ENCODE measurements at regions not wholly inside any gene's neighbourhood (a gene's known extent, or its start where the extent isn't known, plus 50 kb on each side); places are given as distances from the start of the nearest gene placed in this dataset.

GRCh38 chr17:63140255-63140654, 174.2 kb downstream of the TANC2 start:
- no peak for DNase-seq (ENCODE audit: low spot score in 2 of 2)
- Mint-ChIP-seq H3K9me3 (no peaks in the 10 kb centered on the region), H3K4me1 (no peaks in the 10 kb centered on the region), H3K27me3 (no peaks in the 10 kb centered on the region), H3K4me3 (no peak overlapping the region), H3K27ac (ENCODE audit: low read depth) (no peak overlapping the region), H3K36me3 (ENCODE audit: insufficient read depth) (no peaks in the 10 kb centered on the region)
- ATAC-seq (replicated peaks; ENCODE audit: extremely low read depth, poor library complexity, severe bottlenecking): no peak

- Mint-ChIP-seq H3K4me3 (no peak overlapping the region), H3K27ac (ENCODE audit: low read depth) (no peak overlapping the region), H3K36me3 (ENCODE audit: insufficient read depth) (no peaks in the 10 kb centered on the region), H3K9me3 (no peaks in the 10 kb centered on the region), H3K27me3 (no peaks in the 10 kb centered on the region), H3K4me1 (no peaks in the 10 kb centered on the region)
- DNase-seq (ENCODE audit: low spot score in 2 of 2): no peak
- ATAC-seq (replicated peaks; ENCODE audit: extremely low read depth, poor library complexity, severe bottlenecking): no peak
These were observed 176.8 kb downstream of the TANC2 start for GRCh38 chr17:63142836-63143235.

GRCh38 chr17:63150490-63150889, 184.5 kb downstream of the TANC2 start:
- H3K27me3 Mint-ChIP-seq: no peaks in the 10 kb centered on the region

GRCh38 chr17:63150994-63151464, 185.0 kb downstream of the TANC2 start:
- H3K36me3 Mint-ChIP-seq (ENCODE audit: insufficient read depth): no peaks in the 10 kb centered on the region
- ATAC-seq (replicated peaks; ENCODE audit: extremely low read depth, poor library complexity, severe bottlenecking) (no peak), DNase-seq (ENCODE audit: low spot score in 2 of 2) (no peak)
- no peak overlapping the region for H3K27ac Mint-ChIP-seq (ENCODE audit: low read depth)
- H3K9me3 Mint-ChIP-seq: no peaks in the 10 kb centered on the region
- H3K4me3 Mint-ChIP-seq: no peak overlapping the region
- H3K27me3 Mint-ChIP-seq: no peaks in the 10 kb centered on the region
- H3K4me1 Mint-ChIP-seq: no peaks in the 10 kb centered on the region

More at GRCh38 chr17:63150490-63150889, 184.5 kb downstream of the TANC2 start:
- H3K4me3 Mint-ChIP-seq: no peak overlapping the region
- no peak for DNase-seq (ENCODE audit: low spot score in 2 of 2)
- H3K36me3 Mint-ChIP-seq (ENCODE audit: insufficient read depth): no peaks in the 10 kb centered on the region
- H3K4me1 Mint-ChIP-seq: no peaks in the 10 kb centered on the region
- H3K9me3 Mint-ChIP-seq: no peaks in the 10 kb centered on the region
- no peak overlapping the region for H3K27ac Mint-ChIP-seq (ENCODE audit: low read depth)
- ATAC-seq (replicated peaks; ENCODE audit: extremely low read depth, poor library complexity, severe bottlenecking): no peak

DNA sequence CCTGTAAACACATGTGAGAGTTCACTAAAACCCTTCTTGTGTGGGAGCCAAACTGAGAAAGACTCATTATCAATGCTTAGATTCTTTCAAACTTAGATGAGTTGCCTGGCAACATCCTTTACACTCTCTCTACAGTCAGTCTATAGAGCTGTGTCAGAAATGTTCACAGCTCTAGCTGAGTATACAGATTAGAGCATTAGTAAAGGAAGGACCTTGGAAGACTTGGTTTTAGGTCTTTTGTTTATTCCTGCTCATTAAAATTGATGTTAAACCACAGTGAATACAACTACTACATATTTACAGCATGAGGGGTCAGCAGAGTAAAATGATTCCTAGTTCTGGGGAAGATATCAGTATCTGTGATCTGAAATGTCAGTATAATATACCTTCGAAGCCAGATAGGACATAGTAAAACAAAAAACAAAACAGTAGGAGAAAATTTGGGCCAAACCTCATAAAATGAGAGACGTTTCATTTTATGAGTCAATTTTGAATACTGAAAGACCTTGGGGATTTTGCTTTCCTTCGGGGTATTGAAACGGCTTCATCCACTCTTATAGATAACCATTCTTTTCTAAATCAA, 186.0 kb downstream of the TANC2 start:
- Mint-ChIP-seq H3K36me3 (ENCODE audit: insufficient read depth) (no peaks in the 10 kb centered on the region), H3K4me1 (no peaks in the 10 kb centered on the region), H3K4me3 (no peak overlapping the region), H3K27ac (ENCODE audit: low read depth) (no peak overlapping the region), H3K27me3 (no peaks in the 10 kb centered on the region), H3K9me3 (no peaks in the 10 kb centered on the region)
- ATAC-seq (replicated peaks; ENCODE audit: extremely low read depth, poor library complexity, severe bottlenecking): no peak
- DNase-seq (ENCODE audit: low spot score in 2 of 2): no peak

DNA sequence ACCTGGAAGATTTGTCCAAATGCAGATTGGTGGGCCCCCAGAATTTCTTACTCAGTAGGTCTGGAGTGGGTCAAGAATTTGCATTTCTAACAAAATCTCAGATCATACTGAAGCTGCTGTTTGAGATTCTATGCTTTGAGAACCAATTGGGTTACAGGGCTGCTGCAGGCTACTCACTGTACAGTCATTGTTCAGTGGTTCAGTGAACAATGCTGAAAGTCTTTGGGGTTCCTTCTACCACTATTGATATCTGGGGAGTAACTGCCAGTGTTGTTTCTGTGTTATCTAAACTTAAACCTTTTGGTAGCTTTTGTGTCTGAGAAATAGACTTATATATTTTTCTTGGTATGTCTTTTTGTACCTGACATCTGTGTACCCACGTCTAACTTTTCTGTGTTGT, 187.5 kb downstream of the TANC2 start:
- ATAC-seq (replicated peaks; ENCODE audit: extremely low read depth, poor library complexity, severe bottlenecking): no peak
- no peak overlapping the region for H3K27ac Mint-ChIP-seq (ENCODE audit: low read depth)

GRCh38 chr17:63154586-63155244, 188.7 kb downstream of the TANC2 start:
- no peak overlapping the region for H3K27ac Mint-ChIP-seq (ENCODE audit: low read depth)
- H3K4me1 Mint-ChIP-seq: no peaks in the 10 kb centered on the region
- no peaks in the 10 kb centered on the region for H3K27me3 Mint-ChIP-seq
- H3K9me3 Mint-ChIP-seq: no peaks in the 10 kb centered on the region
- DNase-seq (ENCODE audit: low spot score in 2 of 2) (no peak), ATAC-seq (replicated peaks; ENCODE audit: extremely low read depth, poor library complexity, severe bottlenecking) (no peak)
- H3K36me3 Mint-ChIP-seq (ENCODE audit: insufficient read depth): no peaks in the 10 kb centered on the region
- no peak overlapping the region for H3K4me3 Mint-ChIP-seq

More for the DNA sequence above, 187.5 kb downstream of the TANC2 start:
- H3K36me3 Mint-ChIP-seq (ENCODE audit: insufficient read depth): no peaks in the 10 kb centered on the region
- DNase-seq (ENCODE audit: low spot score in 2 of 2): no peak
- no peaks in the 10 kb centered on the region for H3K27me3 Mint-ChIP-seq
- no peak overlapping the region for H3K4me3 Mint-ChIP-seq
- no peaks in the 10 kb centered on the region for H3K9me3 Mint-ChIP-seq
- H3K4me1 Mint-ChIP-seq: no peaks in the 10 kb centered on the region

GRCh38 chr17:63156986-63157385, 191.0 kb downstream of the TANC2 start:
- Mint-ChIP-seq H3K27ac (ENCODE audit: low read depth) (no peak overlapping the region), H3K27me3 (no peaks in the 10 kb centered on the region), H3K36me3 (ENCODE audit: insufficient read depth) (no peaks in the 10 kb centered on the region), H3K9me3 (no peaks in the 10 kb centered on the region), H3K4me1 (no peaks in the 10 kb centered on the region), H3K4me3 (no peak overlapping the region)
- no peak for DNase-seq (ENCODE audit: low spot score in 2 of 2)
- ATAC-seq (replicated peaks; ENCODE audit: extremely low read depth, poor library complexity, severe bottlenecking): no peak

DNA sequence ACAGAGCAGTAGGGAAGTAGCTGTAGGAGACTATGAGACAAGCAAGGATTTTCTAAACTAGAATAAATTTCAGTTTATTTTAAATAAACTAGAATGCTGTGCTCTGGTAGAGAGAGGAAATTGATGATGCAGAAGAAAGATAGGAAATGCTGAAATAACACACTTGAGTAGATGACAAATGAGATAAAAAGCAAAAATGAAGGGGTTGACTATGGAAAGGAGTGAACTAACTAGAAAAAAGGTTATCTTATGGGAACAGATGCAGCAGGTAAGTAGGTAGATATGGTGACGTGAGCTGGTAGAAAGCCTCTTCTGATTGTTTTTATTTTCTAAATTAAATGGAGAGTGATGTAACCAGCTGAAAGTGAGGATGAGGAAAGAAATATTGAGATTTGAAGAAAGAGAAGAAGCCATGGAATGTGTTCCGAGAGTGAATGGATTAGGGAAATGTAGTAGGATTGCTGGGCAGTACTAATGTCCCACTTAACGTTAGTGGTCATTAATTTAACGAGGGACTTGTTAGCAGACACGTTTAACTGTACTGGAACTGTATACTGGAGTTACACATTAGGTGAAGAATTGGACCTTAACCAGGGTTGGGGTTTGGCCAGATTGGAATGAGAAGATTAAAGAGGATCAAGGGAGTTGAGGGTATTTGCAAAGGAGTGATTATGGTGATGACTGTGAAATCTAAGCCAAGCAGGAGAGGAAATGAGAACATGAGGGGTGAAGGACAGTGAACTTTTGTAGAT, 196.5 kb downstream of the TANC2 start:
- H3K36me3 Mint-ChIP-seq (ENCODE audit: insufficient read depth): peaks cover 2% of the 10 kb centered on the region
- no peak for DNase-seq (ENCODE audit: low spot score in 2 of 2)
- H3K4me1 Mint-ChIP-seq: no peaks in the 10 kb centered on the region
- no peaks in the 10 kb centered on the region for H3K27me3 Mint-ChIP-seq
- ATAC-seq (replicated peaks; ENCODE audit: extremely low read depth, poor library complexity, severe bottlenecking): no peak
- H3K4me3 Mint-ChIP-seq: no peak overlapping the region
- H3K9me3 Mint-ChIP-seq: no peaks in the 10 kb centered on the region
- H3K27ac Mint-ChIP-seq (ENCODE audit: low read depth): no peak overlapping the region

GRCh38 chr17:63163158-63163520, 197.1 kb downstream of the TANC2 start:
- no peaks in the 10 kb centered on the region for H3K4me1 Mint-ChIP-seq
- H3K4me3 Mint-ChIP-seq: no peak overlapping the region
- H3K27ac Mint-ChIP-seq (ENCODE audit: low read depth): no peak overlapping the region
- no peaks in the 10 kb centered on the region for H3K9me3 Mint-ChIP-seq
- no peak for DNase-seq (ENCODE audit: low spot score in 2 of 2)
- ATAC-seq (replicated peaks; ENCODE audit: extremely low read depth, poor library complexity, severe bottlenecking): no peak
- peaks cover 2% of the 10 kb centered on the region for H3K36me3 Mint-ChIP-seq (ENCODE audit: insufficient read depth)
- no peaks in the 10 kb centered on the region for H3K27me3 Mint-ChIP-seq

DNA sequence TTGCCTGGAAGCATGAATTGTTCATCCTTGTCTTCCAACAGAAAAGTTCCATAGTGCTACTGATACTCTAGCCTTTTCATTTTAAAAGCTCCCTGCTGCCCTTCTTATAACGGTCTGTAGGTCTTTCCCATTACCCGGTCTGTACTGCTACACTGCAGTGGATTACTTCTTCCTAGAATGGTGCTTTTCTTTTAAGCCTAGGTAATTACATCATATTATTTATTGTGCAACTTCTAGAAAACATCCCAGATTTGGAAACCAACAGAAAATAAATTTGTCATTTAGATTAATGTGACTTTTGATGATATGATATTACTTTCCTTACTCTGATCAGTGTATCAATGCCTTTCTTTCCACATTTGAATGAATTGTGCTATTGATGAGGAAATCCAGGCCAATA, 199.4 kb downstream of the TANC2 start:
- DNase-seq (ENCODE audit: low spot score in 2 of 2) (no peak), ATAC-seq (replicated peaks; ENCODE audit: extremely low read depth, poor library complexity, severe bottlenecking) (no peak)
- no peaks in the 10 kb centered on the region for H3K9me3 Mint-ChIP-seq
- no peaks in the 10 kb centered on the region for H3K4me1 Mint-ChIP-seq
- H3K36me3 Mint-ChIP-seq (ENCODE audit: insufficient read depth): peaks cover 2% of the 10 kb centered on the region
- no peak overlapping the region for H3K27ac Mint-ChIP-seq (ENCODE audit: low read depth)
- H3K27me3 Mint-ChIP-seq: no peaks in the 10 kb centered on the region
- no peak overlapping the region for H3K4me3 Mint-ChIP-seq

GRCh38 chr17:63170795-63171194, 204.8 kb downstream of the TANC2 start:
- no peak for DNase-seq (ENCODE audit: low spot score in 2 of 2)
- Mint-ChIP-seq H3K4me1 (no peaks in the 10 kb centered on the region), H3K4me3 (no peak overlapping the region), H3K27ac (ENCODE audit: low read depth) (no peak overlapping the region), H3K27me3 (no peaks in the 10 kb centered on the region), H3K36me3 (ENCODE audit: insufficient read depth) (peaks cover 2% of the 10 kb centered on the region), H3K9me3 (no peaks in the 10 kb centered on the region)
- ATAC-seq (replicated peaks; ENCODE audit: extremely low read depth, poor library complexity, severe bottlenecking): no peak
